IMR-90 (cell line): ENCODE measurements at regions not wholly inside any gene's neighbourhood (a gene's known extent, or its start where the extent isn't known, plus 50 kb on each side); places are given as distances from the start of the nearest gene placed in this dataset.

ENCODE experiments used
- CEBPB ChIP-seq: IDR thresholded peaks from 2 replicates; pipeline ENCODE4 v1.6.1; 2012; ENCODE audit warnings: low read depth, low read length, improper control_type of control experiment
- MAFK ChIP-seq: IDR thresholded peaks from 2 replicates; pipeline ENCODE4 v1.6.1; 2012; ENCODE audit warnings: low read depth, low read length, improper control_type of control experiment
- MAZ ChIP-seq: IDR thresholded peaks from 2 replicates; pipeline ENCODE4 v1.6.1; 2012; ENCODE audit warnings: low read depth, mild to moderate bottlenecking, low read length, improper control_type of control experiment, moderate library complexity, borderline replicate concordance
- MXI1 ChIP-seq: IDR thresholded peaks from 2 replicates; pipeline ENCODE4 v1.6.1; 2012; ENCODE audit warnings: low read depth, mild to moderate bottlenecking, low read length, moderate library complexity, borderline replicate concordance
- NFE2L2 ChIP-seq: fragments of 150-350 bp; IDR thresholded peaks from 2 replicates; pipeline ENCODE4 v1.6.1; 2016; ENCODE audit warnings: low read depth, mild to moderate bottlenecking, low read length
- POLR2A ChIP-seq: IDR thresholded peaks from 2 replicates; pipeline ENCODE4 v1.6.1; 2012; ENCODE audit warnings: mild to moderate bottlenecking, low read depth, low read length
- RAD21 ChIP-seq: IDR thresholded peaks from 2 replicates; pipeline ENCODE4 v1.6.1; 2012; ENCODE audit warnings: low read length, improper control_type of control experiment
- SMC3 ChIP-seq: fragments of 150-350 bp; IDR thresholded peaks from 2 replicates; pipeline ENCODE4 v1.6.1; 2016; ENCODE audit warnings: low read depth, mild to moderate bottlenecking, antibody characterized with exemption, low read length, moderate library complexity
- TF ChIP-seq, protein P1 (sequence below): conservative IDR thresholded peaks from 2 replicates; pipeline ENCODE4 v1.5.1; 2012; ENCODE audit warnings: mild to moderate bottlenecking, low read depth, low read length, improper control_type of control experiment
- TF ChIP-seq, protein P2 (sequence below): fragments of 150-350 bp; IDR thresholded peaks from 2 replicates; pipeline ENCODE4 v1.6.1; 2016; ENCODE audit warnings: low read depth, mild to moderate bottlenecking, low read length, moderate library complexity, borderline replicate concordance

DNA sequence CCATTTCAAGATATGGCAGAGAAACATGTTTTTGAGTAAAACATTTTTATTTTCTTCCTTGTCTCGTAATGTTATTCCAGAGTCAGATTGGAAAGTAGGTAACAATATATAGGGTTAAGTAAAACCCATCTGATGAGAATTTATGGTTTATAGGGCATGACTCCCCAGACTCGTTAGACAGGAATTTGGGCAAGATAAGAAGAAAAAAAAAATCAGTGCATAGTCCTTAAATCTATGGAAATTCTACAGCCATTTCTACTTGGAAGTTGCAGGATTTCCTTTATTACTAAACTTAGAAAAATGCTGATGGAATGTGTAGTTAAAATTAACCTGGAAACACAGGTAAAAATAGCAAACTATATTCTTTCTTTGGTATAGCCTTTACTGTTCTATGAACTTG is 366.1 kb upstream of the MAGEB16 start:
- TF ChIP-seq SMC3 (no peak), POLR2A (no peak), NFE2L2 (no peak), MAZ (no peak), RAD21 (no peak), MAFK (no peak), CEBPB (no peak), MXI1 (no peak)
- TF ChIP-seq, protein P1, sequence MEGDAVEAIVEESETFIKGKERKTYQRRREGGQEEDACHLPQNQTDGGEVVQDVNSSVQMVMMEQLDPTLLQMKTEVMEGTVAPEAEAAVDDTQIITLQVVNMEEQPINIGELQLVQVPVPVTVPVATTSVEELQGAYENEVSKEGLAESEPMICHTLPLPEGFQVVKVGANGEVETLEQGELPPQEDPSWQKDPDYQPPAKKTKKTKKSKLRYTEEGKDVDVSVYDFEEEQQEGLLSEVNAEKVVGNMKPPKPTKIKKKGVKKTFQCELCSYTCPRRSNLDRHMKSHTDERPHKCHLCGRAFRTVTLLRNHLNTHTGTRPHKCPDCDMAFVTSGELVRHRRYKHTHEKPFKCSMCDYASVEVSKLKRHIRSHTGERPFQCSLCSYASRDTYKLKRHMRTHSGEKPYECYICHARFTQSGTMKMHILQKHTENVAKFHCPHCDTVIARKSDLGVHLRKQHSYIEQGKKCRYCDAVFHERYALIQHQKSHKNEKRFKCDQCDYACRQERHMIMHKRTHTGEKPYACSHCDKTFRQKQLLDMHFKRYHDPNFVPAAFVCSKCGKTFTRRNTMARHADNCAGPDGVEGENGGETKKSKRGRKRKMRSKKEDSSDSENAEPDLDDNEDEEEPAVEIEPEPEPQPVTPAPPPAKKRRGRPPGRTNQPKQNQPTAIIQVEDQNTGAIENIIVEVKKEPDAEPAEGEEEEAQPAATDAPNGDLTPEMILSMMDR = no peak
- TF ChIP-seq, protein P2, sequence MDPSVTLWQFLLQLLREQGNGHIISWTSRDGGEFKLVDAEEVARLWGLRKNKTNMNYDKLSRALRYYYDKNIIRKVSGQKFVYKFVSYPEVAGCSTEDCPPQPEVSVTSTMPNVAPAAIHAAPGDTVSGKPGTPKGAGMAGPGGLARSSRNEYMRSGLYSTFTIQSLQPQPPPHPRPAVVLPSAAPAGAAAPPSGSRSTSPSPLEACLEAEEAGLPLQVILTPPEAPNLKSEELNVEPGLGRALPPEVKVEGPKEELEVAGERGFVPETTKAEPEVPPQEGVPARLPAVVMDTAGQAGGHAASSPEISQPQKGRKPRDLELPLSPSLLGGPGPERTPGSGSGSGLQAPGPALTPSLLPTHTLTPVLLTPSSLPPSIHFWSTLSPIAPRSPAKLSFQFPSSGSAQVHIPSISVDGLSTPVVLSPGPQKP = no peak
